ENCODE measurements at regions not wholly inside any gene's neighbourhood (a gene's known extent, or its start where the extent isn't known, plus 50 kb on each side); places are given as distances from the start of the nearest gene placed in this dataset.

DNA sequence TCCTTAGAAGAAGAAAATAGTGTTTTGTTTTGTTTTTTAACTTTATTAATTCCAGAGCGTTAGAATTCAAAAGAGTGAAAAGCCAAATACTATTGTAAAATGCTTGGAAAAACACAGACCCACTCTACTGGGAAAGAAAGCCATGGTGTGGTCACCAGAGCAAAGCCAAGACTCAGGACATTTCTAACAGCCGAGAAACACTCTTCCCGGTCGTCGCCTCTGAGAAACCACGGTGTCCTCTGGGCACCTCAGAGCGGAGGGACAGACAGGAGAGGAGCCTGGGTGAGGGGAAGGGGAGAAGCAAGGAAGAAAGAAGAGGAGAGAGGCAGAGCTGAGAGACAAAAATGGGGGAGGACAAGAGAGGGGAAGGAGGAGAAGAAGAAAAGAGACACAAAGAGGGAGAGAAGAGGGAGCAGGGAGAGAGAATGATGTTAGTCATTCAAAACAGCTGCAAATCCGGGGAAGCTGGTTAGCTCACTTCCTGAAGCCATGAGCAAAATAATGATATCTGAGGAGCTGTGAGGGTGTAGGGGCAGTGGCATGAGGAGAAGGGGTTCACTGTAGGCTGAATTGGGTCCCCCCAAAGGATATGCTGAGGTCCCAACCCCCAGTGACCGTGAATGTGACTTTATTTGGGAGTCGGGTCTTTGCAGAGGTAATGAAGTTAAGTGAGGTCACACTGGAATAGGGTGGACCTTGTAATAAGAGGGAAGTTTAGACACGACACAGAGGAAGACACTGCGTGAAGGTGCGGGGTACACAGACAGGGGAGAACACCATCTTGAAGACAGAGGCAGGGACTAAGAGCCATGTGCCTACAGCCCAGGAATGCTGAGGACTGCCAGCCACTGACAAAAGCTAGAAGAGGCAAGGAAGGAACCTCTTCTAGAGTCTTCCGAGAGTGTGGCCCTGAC is 58.2 kb upstream of the DMRTB1 start:
- Histone ChIP-seq H3K36me3 (ENCODE audit: control insufficient read depth in 4 of 4, insufficient read depth in 4 of 4, low read length in 4 of 4) (no peaks in the 10 kb centered on the region), H3K27me3 (ENCODE audit: control insufficient read depth in 3 of 3, insufficient read depth in 3 of 3, low read length in 2 of 3) (peaks cover 0 to 4% (median 0%) of the 10 kb centered on the region in 3 donors), H3K4me1 (ENCODE audit: control insufficient read depth in 5 of 5, insufficient read depth in 5 of 5, low read length in 5 of 5) (no peaks in the 10 kb centered on the region), H3K27ac (ENCODE audit: low read depth in 1 of 2, low read length in 1 of 2) (no peak overlapping the region), H3K9ac (ENCODE audit: insufficient read depth in 1 of 2, low read length in 2 of 2) (no peak overlapping the region), H3K9me3 (ENCODE audit: control insufficient read depth in 4 of 4, insufficient read depth in 3 of 4, low read length in 3 of 4) (no peaks in the 10 kb centered on the region), H3K4me3 (no peak overlapping the region)
- no peak for DNase-seq
- TF ChIP-seq, protein P1, sequence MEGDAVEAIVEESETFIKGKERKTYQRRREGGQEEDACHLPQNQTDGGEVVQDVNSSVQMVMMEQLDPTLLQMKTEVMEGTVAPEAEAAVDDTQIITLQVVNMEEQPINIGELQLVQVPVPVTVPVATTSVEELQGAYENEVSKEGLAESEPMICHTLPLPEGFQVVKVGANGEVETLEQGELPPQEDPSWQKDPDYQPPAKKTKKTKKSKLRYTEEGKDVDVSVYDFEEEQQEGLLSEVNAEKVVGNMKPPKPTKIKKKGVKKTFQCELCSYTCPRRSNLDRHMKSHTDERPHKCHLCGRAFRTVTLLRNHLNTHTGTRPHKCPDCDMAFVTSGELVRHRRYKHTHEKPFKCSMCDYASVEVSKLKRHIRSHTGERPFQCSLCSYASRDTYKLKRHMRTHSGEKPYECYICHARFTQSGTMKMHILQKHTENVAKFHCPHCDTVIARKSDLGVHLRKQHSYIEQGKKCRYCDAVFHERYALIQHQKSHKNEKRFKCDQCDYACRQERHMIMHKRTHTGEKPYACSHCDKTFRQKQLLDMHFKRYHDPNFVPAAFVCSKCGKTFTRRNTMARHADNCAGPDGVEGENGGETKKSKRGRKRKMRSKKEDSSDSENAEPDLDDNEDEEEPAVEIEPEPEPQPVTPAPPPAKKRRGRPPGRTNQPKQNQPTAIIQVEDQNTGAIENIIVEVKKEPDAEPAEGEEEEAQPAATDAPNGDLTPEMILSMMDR (IDR thresholded peaks at IDR 0.05; ENCODE audit: control extremely low read depth, extremely low read depth), result no peak
- no peak for ATAC-seq (ENCODE audit: insufficient read depth, low FRiP score)
- 86 to 88% methylated on average over 14 of the region's 14 CpGs for WGBS, 2 donors

DNA sequence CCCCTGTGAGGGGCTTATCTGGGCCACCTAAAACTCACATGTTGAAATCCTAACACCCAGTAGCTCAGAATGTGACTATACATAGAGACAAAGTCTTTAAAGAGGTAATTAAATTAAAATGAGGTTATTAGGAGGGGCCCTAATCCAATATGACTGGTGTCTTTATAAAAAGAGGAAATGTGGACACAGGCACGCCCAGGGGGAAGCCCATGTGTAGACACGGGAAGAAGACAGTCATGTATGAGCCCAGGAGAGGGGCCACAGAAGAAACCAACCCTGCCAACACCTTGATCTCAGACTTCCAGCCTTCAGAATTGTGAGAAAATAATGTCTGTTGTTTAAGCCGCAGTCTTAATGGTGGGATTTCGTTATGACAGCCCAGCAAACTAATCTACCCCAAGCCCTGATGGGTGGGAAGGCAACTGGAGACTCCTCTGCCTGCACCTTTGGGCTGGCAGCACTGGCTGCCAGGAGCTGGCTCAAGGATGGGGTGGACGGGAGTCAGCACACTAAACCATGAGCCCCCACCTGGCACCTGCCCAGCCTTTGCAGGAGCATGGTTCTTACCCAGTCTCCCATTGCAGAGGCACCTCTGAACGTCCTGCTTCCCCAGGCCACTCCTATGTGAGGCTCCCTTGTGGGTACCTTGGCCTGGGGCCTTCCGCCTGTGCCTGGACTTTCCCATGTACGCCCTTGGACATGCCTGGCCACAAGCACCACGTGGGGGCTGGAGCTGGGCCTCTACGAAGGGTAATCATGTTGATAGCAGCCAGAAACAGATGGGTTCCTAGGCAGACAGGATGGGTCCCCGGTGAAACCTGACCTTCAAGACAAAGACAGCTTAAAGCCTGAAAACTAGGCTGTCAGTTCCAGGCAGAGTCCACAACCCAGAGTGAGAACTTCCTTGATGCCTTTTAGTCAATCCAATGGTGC is 57.1 kb upstream of the DMRTB1 start:
- 80 to 82% methylated on average over 11 of the region's 11 CpGs for WGBS, 2 donors
- no peak for DNase-seq
- Histone ChIP-seq H3K27me3 (ENCODE audit: control insufficient read depth in 3 of 3, insufficient read depth in 3 of 3, low read length in 2 of 3) (peaks cover 0 to 4% (median 0%) of the 10 kb centered on the region in 3 donors), H3K9me3 (ENCODE audit: control insufficient read depth in 4 of 4, insufficient read depth in 3 of 4, low read length in 3 of 4) (no peaks in the 10 kb centered on the region), H3K9ac (ENCODE audit: insufficient read depth in 1 of 2, low read length in 2 of 2) (no peak overlapping the region), H3K27ac (ENCODE audit: low read depth in 1 of 2, low read length in 1 of 2) (no peak overlapping the region), H3K36me3 (ENCODE audit: control insufficient read depth in 4 of 4, insufficient read depth in 4 of 4, low read length in 4 of 4) (no peaks in the 10 kb centered on the region), H3K4me3 (no peak overlapping the region), H3K4me1 (ENCODE audit: control insufficient read depth in 5 of 5, insufficient read depth in 5 of 5, low read length in 5 of 5) (no peaks in the 10 kb centered on the region)
- no peak for ATAC-seq (ENCODE audit: insufficient read depth, low FRiP score)
- TF ChIP-seq, protein P1 (IDR thresholded peaks at IDR 0.05; ENCODE audit: control extremely low read depth, extremely low read depth), result no peak

DNA sequence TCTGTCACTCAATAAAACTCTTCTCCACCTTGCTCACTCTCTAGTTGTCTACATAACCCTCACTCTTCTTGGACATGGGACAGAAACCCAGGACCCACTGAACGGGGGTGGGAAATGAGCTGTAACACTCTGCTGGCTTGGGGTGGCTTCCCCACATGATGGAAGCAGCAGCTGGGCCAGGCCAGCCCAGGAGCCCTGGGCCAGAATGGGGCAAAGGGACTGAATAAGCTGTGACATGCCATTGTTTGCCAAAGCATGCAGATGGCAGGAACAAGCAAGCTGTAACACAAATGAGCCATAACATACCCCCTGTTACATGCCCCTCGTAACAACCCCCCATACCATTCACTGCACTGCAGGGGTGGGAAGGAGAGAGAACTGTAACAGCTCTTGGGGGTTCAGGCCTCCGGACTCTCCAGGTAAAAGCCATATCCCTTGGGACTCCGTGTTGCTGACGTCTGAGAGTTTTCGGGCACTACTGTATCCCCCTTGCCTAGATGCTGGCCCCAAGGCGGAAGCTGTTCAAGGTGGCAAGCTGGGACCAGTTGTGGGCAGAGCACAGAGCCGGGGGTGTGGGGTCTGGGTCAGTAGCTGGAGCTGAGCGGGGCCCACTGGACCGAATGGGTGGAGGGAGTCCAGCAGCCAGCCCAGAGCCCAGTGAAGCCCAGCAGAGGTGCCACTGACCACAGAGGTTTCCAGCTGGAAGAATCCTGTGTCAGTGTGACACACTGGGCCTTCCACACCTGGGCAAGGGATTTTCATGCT is 56.1 kb upstream of the DMRTB1 start:
- ATAC-seq (ENCODE audit: insufficient read depth, low FRiP score), result no peak
- Histone ChIP-seq H3K9me3 (ENCODE audit: control insufficient read depth in 4 of 4, insufficient read depth in 3 of 4, low read length in 3 of 4) (no peaks in the 10 kb centered on the region), H3K9ac (ENCODE audit: insufficient read depth in 1 of 2, low read length in 2 of 2) (no peak overlapping the region), H3K27me3 (ENCODE audit: control insufficient read depth in 3 of 3, insufficient read depth in 3 of 3, low read length in 2 of 3) (peaks cover 0 to 4% (median 3%) of the 10 kb centered on the region in 3 donors), H3K36me3 (ENCODE audit: control insufficient read depth in 4 of 4, insufficient read depth in 4 of 4, low read length in 4 of 4) (no peaks in the 10 kb centered on the region), H3K4me1 (ENCODE audit: control insufficient read depth in 5 of 5, insufficient read depth in 5 of 5, low read length in 5 of 5) (no peaks in the 10 kb centered on the region), H3K27ac (ENCODE audit: low read depth in 1 of 2, low read length in 1 of 2) (no peak overlapping the region), H3K4me3 (no peak overlapping the region)
- TF ChIP-seq, protein P1 (IDR thresholded peaks at IDR 0.05; ENCODE audit: control extremely low read depth, extremely low read depth), result no peak
- 93% methylated on average over 10 of the region's 10 CpGs for WGBS, 2 donors
- no peak for DNase-seq

All from lung (tissue), 11 donors.